ENCODE measurements at regions not wholly inside any gene's neighbourhood (a gene's known extent, or its start where the extent isn't known, plus 50 kb on each side); places are given as distances from the start of the nearest gene placed in this dataset.

- 38% methylated on average over 1 of the region's 1 CpG for WGBS
- no peak for DNase-seq (ENCODE audit: low spot score in 2 of 2)
- Histone ChIP-seq H3K27me3 (no peaks in the 10 kb centered on the region), H3K27ac (no peak overlapping the region), H3K4me3 (no peak overlapping the region), H3K9me3 (no peaks in the 10 kb centered on the region), H3K36me3 (no peaks in the 10 kb centered on the region), H3K4me1 (no peaks in the 10 kb centered on the region)
- TF ChIP-seq EP300 (IDR thresholded peaks at IDR 0.05) (no peak), POLR2AphosphoS5 (IDR thresholded peaks at IDR 0.05) (no peak), POLR2A (IDR thresholded peaks at IDR 0.05) (no peak), CTCF (IDR thresholded peaks at IDR 0.05) (no peak)
Measured at GRCh38 chr5:117245130-117245529, 670.5 kb upstream of the SEMA6A start.

- TF ChIP-seq CTCF (IDR thresholded peaks at IDR 0.05) (no peak), EP300 (IDR thresholded peaks at IDR 0.05) (no peak), POLR2A (IDR thresholded peaks at IDR 0.05) (no peak), POLR2AphosphoS5 (IDR thresholded peaks at IDR 0.05) (no peak)
- WGBS, result 100% methylated on average over 2 of the region's 2 CpGs
- H3K27me3 ChIP-seq, result no peaks in the 10 kb centered on the region
- H3K36me3 ChIP-seq, result no peaks in the 10 kb centered on the region
- no peaks in the 10 kb centered on the region for H3K9me3 ChIP-seq
- no peaks in the 10 kb centered on the region for H3K4me1 ChIP-seq
- H3K27ac ChIP-seq, result no peak overlapping the region
- H3K4me3 ChIP-seq, result no peak overlapping the region
- no peak for DNase-seq (ENCODE audit: low spot score in 2 of 2)
Measured at GRCh38 chr5:117242028-117242427, 667.4 kb upstream of the SEMA6A start.

- H3K36me3 ChIP-seq, result no peaks in the 10 kb centered on the region
- DNase-seq (ENCODE audit: low spot score in 2 of 2), result no peak
- no peak for TF ChIP-seq POLR2AphosphoS5 (IDR thresholded peaks at IDR 0.05)
- TF ChIP-seq CTCF (IDR thresholded peaks at IDR 0.05), result no peak
- no peak for TF ChIP-seq EP300 (IDR thresholded peaks at IDR 0.05)
- TF ChIP-seq POLR2A (IDR thresholded peaks at IDR 0.05), result no peak
- H3K27me3 ChIP-seq, result no peaks in the 10 kb centered on the region
- H3K4me1 ChIP-seq, result no peaks in the 10 kb centered on the region
- 76% methylated on average over 3 of the region's 3 CpGs for WGBS
- no peak overlapping the region for H3K27ac ChIP-seq
- no peaks in the 10 kb centered on the region for H3K9me3 ChIP-seq
- no peak overlapping the region for H3K4me3 ChIP-seq
Measured at GRCh38 chr5:117236941-117237340, 662.3 kb upstream of the SEMA6A start.

- Histone ChIP-seq H3K27me3 (no peaks in the 10 kb centered on the region), H3K4me1 (no peaks in the 10 kb centered on the region), H3K27ac (no peak overlapping the region), H3K36me3 (no peaks in the 10 kb centered on the region), H3K4me3 (no peak overlapping the region), H3K9me3 (no peaks in the 10 kb centered on the region)
- 87% methylated on average over 5 of the region's 5 CpGs for WGBS
- no peak for TF ChIP-seq POLR2AphosphoS5 (IDR thresholded peaks at IDR 0.05)
- no peak for TF ChIP-seq CTCF (IDR thresholded peaks at IDR 0.05)
- no peak for TF ChIP-seq POLR2A (IDR thresholded peaks at IDR 0.05)
- no peak for TF ChIP-seq EP300 (IDR thresholded peaks at IDR 0.05)
- DNase-seq (ENCODE audit: low spot score in 2 of 2), result no peak
Measured at GRCh38 chr5:117235786-117236185, 661.2 kb upstream of the SEMA6A start.

- no peaks in the 10 kb centered on the region for H3K9me3 ChIP-seq
- no peaks in the 10 kb centered on the region for H3K4me1 ChIP-seq
- no peak overlapping the region for H3K4me3 ChIP-seq
- 88% methylated on average over 3 of the region's 3 CpGs for WGBS
- TF ChIP-seq EP300 (IDR thresholded peaks at IDR 0.05), result no peak
- no peak for TF ChIP-seq POLR2AphosphoS5 (IDR thresholded peaks at IDR 0.05)
- no peak for TF ChIP-seq CTCF (IDR thresholded peaks at IDR 0.05)
- no peak for TF ChIP-seq POLR2A (IDR thresholded peaks at IDR 0.05)
- no peaks in the 10 kb centered on the region for H3K27me3 ChIP-seq
- H3K27ac ChIP-seq, result no peak overlapping the region
- DNase-seq (ENCODE audit: low spot score in 2 of 2), result no peak
- H3K36me3 ChIP-seq, result no peaks in the 10 kb centered on the region
Measured at GRCh38 chr5:117230375-117230774, 655.8 kb upstream of the SEMA6A start.
